ENCODE measurements at regions not wholly inside any gene's neighbourhood (a gene's known extent, or its start where the extent isn't known, plus 50 kb on each side); places are given as distances from the start of the nearest gene placed in this dataset.
A peak's percentile ranks its signal among the peaks of the same experiment; 100 is the strongest.

GRCh38 chr7:19869979-19870378, 96.6 kb upstream of the TMEM196 start:
- no peak for DNase-seq (ENCODE audit: low spot score)

DNA sequence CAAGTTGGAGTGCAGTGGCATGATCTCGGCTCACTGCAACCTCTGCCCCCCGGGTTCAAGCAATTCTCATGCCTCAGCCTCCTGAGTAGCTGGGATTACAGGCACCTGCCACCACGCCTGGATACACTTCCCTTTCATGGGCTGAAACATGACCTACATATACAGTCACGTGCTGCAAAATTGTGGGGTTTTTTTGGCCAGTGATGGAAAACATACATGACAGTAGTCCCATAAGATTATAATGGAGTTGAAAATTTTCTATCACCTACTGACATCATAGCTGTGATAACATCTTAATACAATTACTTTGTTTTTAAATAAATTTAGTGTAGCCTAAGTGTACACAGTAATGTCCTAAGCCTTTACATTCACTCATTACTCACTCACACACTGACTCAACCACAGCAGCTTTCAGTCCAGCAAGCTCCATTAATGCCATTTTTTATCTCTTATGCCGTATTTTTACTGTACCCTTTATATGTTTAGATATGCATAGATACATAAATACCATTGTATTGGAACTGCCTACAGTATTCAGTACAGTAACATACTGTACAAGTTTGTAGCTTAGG, 79.9 kb upstream of the TMEM196 start:
- peak; percentile 99 for DNase-seq (ENCODE audit: low spot score)

GRCh38 chr7:19852192-19852591, 78.8 kb upstream of the TMEM196 start:
- peak; percentile 97 for DNase-seq (ENCODE audit: low spot score)

GRCh38 chr7:19851504-19851903, 78.1 kb upstream of the TMEM196 start:
- DNase-seq (ENCODE audit: low spot score): peak; percentile 54

DNA sequence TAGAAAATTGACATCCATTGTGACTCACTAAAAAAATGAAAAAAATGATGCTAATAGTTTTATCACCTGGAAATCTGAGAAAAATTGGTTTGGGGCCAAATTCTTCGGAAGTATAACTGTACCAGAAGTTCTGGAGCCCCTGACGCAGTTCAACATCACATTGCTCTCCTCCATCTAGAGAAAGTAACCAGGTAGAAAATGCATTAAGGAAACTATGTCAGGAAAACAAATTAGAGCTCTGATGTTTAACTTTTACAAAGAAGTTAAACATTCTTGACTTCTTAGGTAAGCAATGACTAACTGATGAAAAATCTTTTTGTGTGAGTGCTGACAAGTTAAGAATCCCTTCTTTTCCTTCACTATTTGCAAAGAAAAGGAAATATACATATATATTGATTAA, 61.1 kb upstream of the TMEM196 start:
- DNase-seq (ENCODE audit: low spot score): no peak

DNA sequence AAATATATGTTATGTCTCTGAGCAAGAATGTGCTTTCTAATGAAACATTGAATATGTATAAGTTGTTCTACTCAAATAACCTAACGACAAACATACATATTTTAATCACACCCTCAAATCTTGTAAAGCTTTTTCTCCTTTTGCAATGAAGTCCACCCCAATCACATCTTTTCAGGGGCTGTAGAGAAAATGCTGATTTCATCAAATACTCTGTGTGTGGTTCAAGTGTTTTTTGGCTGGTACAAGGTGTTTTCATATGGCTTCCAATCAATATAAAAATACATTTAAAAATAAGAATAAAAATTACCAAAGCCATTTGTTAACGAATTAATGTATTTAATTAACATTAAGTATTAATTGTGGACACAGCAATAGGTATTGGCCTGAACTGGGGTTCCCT, 57.2 kb upstream of the TMEM196 start:
- DNase-seq (ENCODE audit: low spot score): no peak

All from SK-N-DZ (cell line).